Large intestine (tissue), 3 donors: ENCODE measurements at regions not wholly inside any gene's neighbourhood (a gene's known extent, or its start where the extent isn't known, plus 50 kb on each side); places are given as distances from the start of the nearest gene placed in this dataset.

Experiments used
- DNase-seq, 2 donors: peaks; one replicate each; pipeline versions ENCODE4 v3.0.0 to v3.0.0-alpha.2; 2013
- H3K27ac ChIP-seq: one replicate; pipeline ENCODE4 v1.5.1; 2013; ENCODE audit warnings: low read length
- H3K27me3 ChIP-seq: 2 replicates; pipeline ENCODE4 v1.6.1; 2013; ENCODE audit warnings: low read length; ENCODE audit not compliant: control insufficient read depth, insufficient read depth
- H3K36me3 ChIP-seq: 2 replicates; pipeline ENCODE4 v1.6.1; 2013; ENCODE audit warnings: low read length; ENCODE audit not compliant: control insufficient read depth, insufficient read depth
- H3K4me1 ChIP-seq: one replicate; pipeline ENCODE4 v1.6.1; 2013; ENCODE audit warnings: low read length; ENCODE audit not compliant: control insufficient read depth, insufficient read depth
- H3K4me3 ChIP-seq: one replicate; pipeline ENCODE4 v1.5.1; 2013; ENCODE audit warnings: low read length
- H3K9me3 ChIP-seq: one replicate; pipeline ENCODE4 v1.6.1; 2013; ENCODE audit warnings: mild to moderate bottlenecking, low read depth, low read length, moderate library complexity; ENCODE audit not compliant: control insufficient read depth
- WGBS: methylation state at CpG from one replicate; pipeline ENCODE4 v1.1.5; 2013; ENCODE audit warnings: low lambda C conversion rate; ENCODE audit not compliant: insufficient coverage; 5-methylcytosine and 5-hydroxymethylcytosine counted together

GRCh38 chr5:108590799-108591198 lies 156.9 kb upstream of the FER start:
- Histone ChIP-seq H3K4me3 (no peak overlapping the region), H3K9me3 (no peaks in the 10 kb centered on the region), H3K4me1 (no peaks in the 10 kb centered on the region), H3K27ac (no peak overlapping the region), H3K27me3 (no peaks in the 10 kb centered on the region), H3K36me3 (no peaks in the 10 kb centered on the region)
- DNase-seq = no peak
- no CpG with 5 or more reads among the region's 2 CpGs for WGBS

DNA sequence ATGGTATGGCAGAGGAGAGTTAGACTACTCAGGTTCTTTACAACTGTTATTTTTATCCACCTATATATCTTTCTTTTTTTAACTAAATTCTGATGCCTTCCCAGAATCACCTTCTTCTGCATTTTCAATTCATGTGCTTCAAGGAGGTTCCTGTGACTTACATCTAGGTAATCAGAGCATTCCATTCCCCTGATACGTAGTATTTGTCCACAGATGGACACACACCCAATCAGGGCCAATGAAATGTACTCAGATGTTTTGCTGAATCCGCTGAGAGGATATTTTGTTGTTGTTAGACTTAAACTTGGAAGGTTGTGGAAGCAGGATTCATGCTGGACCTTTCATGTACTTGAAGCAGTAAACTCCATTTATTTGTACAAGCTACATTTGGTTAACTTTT lies 159.4 kb upstream of the FER start:
- no peaks in the 10 kb centered on the region for H3K36me3 ChIP-seq
- no peak overlapping the region for H3K27ac ChIP-seq
- WGBS = no CpG with 5 or more reads among the region's 2 CpGs
- no peak for DNase-seq
- no peaks in the 10 kb centered on the region for H3K27me3 ChIP-seq
- no peaks in the 10 kb centered on the region for H3K9me3 ChIP-seq
- H3K4me1 ChIP-seq = no peaks in the 10 kb centered on the region
- H3K4me3 ChIP-seq = no peak overlapping the region

GRCh38 chr5:108587821-108588220 lies 159.9 kb upstream of the FER start:
- Histone ChIP-seq H3K4me1 (no peaks in the 10 kb centered on the region), H3K4me3 (no peak overlapping the region), H3K36me3 (no peaks in the 10 kb centered on the region), H3K27me3 (no peaks in the 10 kb centered on the region), H3K27ac (no peak overlapping the region), H3K9me3 (no peaks in the 10 kb centered on the region)
- no peak for DNase-seq

- no peak overlapping the region for H3K27ac ChIP-seq
- no peak for DNase-seq
- H3K36me3 ChIP-seq = no peaks in the 10 kb centered on the region
- no peaks in the 10 kb centered on the region for H3K4me1 ChIP-seq
- H3K9me3 ChIP-seq = no peaks in the 10 kb centered on the region
- no peaks in the 10 kb centered on the region for H3K27me3 ChIP-seq
- no peak overlapping the region for H3K4me3 ChIP-seq
Measured at GRCh38 chr5:108581026-108581425, 166.7 kb upstream of the FER start.

GRCh38 chr5:108579236-108579635 lies 168.5 kb upstream of the FER start:
- no peak for DNase-seq
- no peaks in the 10 kb centered on the region for H3K36me3 ChIP-seq
- no peaks in the 10 kb centered on the region for H3K4me1 ChIP-seq
- no peaks in the 10 kb centered on the region for H3K9me3 ChIP-seq
- H3K27me3 ChIP-seq = no peaks in the 10 kb centered on the region
- WGBS = no CpG with 5 or more reads among the region's 4 CpGs
- no peak overlapping the region for H3K27ac ChIP-seq
- no peak overlapping the region for H3K4me3 ChIP-seq

DNA sequence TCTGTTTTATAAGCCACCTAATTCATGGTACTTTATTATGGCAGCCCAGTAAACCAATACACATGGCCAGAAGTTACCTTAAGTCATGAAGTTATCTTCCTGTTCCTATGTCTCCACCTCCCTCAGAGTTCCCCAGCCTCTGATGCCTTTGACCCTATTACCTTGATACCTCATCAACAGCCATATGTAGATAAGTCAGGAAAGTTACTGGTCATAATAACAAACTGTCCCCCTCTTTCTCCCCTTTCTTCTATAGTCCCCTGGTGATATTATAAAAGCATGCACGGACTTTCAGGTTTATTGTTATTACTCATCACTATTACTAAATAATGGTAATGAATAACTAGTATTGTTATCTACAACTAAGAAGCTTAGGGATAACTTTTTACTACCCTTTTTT lies 168.9 kb upstream of the FER start:
- no CpG with 5 or more reads among the region's 1 CpG for WGBS
- Histone ChIP-seq H3K9me3 (no peaks in the 10 kb centered on the region), H3K36me3 (no peaks in the 10 kb centered on the region), H3K4me3 (no peak overlapping the region), H3K27ac (no peak overlapping the region), H3K27me3 (no peaks in the 10 kb centered on the region), H3K4me1 (no peaks in the 10 kb centered on the region)
- DNase-seq = peak; percentile 23 to 75

GRCh38 chr5:108567429-108567828 lies 180.3 kb upstream of the FER start:
- Histone ChIP-seq H3K4me1 (no peaks in the 10 kb centered on the region), H3K36me3 (no peaks in the 10 kb centered on the region), H3K4me3 (no peak overlapping the region), H3K9me3 (no peaks in the 10 kb centered on the region), H3K27ac (no peak overlapping the region), H3K27me3 (no peaks in the 10 kb centered on the region)
- DNase-seq = no peak
- no CpG with 5 or more reads among the region's 9 CpGs for WGBS

- H3K36me3 ChIP-seq = no peaks in the 10 kb centered on the region
- H3K9me3 ChIP-seq = peaks cover 5% of the 10 kb centered on the region
- no peaks in the 10 kb centered on the region for H3K4me1 ChIP-seq
- no peak overlapping the region for H3K4me3 ChIP-seq
- no peak for DNase-seq
- no peaks in the 10 kb centered on the region for H3K27me3 ChIP-seq
- no peak overlapping the region for H3K27ac ChIP-seq
Measured at GRCh38 chr5:108564441-108564840, 182.5 kb upstream of the FBXL17 start.

DNA sequence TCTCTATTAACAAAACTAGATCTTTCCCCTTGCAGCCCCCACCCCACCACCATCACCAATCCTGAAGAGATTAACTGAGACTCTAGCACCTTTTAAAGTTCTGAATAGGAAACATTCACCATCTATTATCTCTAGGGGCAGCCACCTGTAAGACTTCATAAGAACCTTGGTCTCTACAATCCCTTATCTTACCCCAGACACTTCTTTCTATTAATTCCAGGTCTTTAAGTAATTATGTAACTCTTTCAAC lies 180.2 kb upstream of the FBXL17 start:
- Histone ChIP-seq H3K27ac (no peak overlapping the region), H3K9me3 (peaks cover 8% of the 10 kb centered on the region), H3K4me1 (no peaks in the 10 kb centered on the region), H3K36me3 (no peaks in the 10 kb centered on the region), H3K4me3 (no peak overlapping the region), H3K27me3 (no peaks in the 10 kb centered on the region)
- DNase-seq = no peak

GRCh38 chr5:108561416-108562204 lies 179.7 kb upstream of the FBXL17 start:
- WGBS = no CpG with 5 or more reads among the region's 2 CpGs
- Histone ChIP-seq H3K27ac (no peak overlapping the region), H3K4me3 (no peak overlapping the region), H3K9me3 (peaks cover 8% of the 10 kb centered on the region), H3K4me1 (no peaks in the 10 kb centered on the region), H3K36me3 (no peaks in the 10 kb centered on the region), H3K27me3 (no peaks in the 10 kb centered on the region)
- DNase-seq = no peak

- no CpG with 5 or more reads among the region's 1 CpG for WGBS
- H3K4me1 ChIP-seq = no peaks in the 10 kb centered on the region
- DNase-seq = peak in 1 of 2 donors; percentile 11
- H3K36me3 ChIP-seq = no peaks in the 10 kb centered on the region
- H3K4me3 ChIP-seq = no peak overlapping the region
- no peaks in the 10 kb centered on the region for H3K27me3 ChIP-seq
- H3K27ac ChIP-seq = no peak overlapping the region
- peaks cover 8% of the 10 kb centered on the region for H3K9me3 ChIP-seq
Measured at GRCh38 chr5:108560581-108560980, 178.7 kb upstream of the FBXL17 start.
